ENCODE measurements at regions not wholly inside any gene's neighbourhood (a gene's known extent, or its start where the extent isn't known, plus 50 kb on each side); places are given as distances from the start of the nearest gene placed in this dataset.

DNA sequence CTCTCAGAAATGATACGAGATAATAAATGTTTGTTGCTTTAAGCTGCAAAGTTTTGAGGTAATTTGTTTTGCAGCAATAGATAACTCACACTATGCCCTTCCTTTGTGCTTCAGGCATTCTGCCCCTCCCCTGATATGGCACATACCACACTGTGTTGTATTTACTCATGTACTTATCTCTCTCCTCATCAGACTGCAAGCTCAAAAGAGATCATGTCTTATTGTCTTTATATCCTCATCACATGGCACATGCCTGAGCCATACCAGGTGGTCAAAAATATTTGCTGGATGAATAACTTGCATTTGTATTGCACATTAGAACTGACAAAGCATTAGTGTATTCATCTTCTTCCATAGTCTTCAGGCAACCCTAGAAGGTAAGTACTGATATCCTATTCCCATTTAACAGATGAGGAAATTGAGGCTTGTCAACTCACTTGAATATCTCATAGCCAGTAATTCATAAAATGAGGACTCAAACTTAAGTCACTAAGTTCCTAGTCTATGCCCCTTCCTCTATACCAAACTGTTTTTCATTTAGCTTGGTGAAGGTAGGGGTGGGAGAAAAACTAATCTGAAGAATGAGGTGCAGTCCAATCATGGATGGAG, 83.9 kb upstream of the EED start:
- no peak overlapping the region for H3K4me3 ChIP-seq (ENCODE audit: low read depth, low read length)
- no peak for TF ChIP-seq POLR2A (IDR thresholded peaks at IDR 0.05; ENCODE audit: extremely low read depth, insufficient read length)
- TF ChIP-seq CTCF (IDR thresholded peaks at IDR 0.05; ENCODE audit: low read depth, low read length): no peak
- TF ChIP-seq, protein P1, sequence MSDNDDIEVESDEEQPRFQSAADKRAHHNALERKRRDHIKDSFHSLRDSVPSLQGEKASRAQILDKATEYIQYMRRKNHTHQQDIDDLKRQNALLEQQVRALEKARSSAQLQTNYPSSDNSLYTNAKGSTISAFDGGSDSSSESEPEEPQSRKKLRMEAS (IDR thresholded peaks at IDR 0.05; ENCODE audit: low read depth, low read length): no peak
- TF ChIP-seq MYC (IDR thresholded peaks at IDR 0.05; ENCODE audit: low read depth, low read length): no peak
- no peak for DNase-seq (ENCODE audit: low read depth)

DNA sequence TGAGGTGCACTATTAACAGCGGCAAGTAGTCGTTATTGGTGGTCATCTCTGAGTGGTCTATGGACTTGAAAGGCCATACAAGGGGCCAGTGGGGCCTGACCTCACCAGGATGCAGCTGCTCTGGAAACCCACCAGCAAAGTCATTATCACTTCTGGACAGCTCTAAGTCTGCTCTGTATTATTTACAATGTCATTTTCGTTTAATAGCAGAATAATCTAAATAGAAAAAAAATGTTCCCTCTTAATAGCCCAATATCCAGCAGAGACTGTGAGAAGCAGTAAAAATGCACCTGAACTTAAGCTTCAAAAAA, 85.0 kb upstream of the EED start:
- no peak for DNase-seq (ENCODE audit: low read depth)
- TF ChIP-seq, protein P1 (IDR thresholded peaks at IDR 0.05; ENCODE audit: low read depth, low read length): no peak
- TF ChIP-seq CTCF (IDR thresholded peaks at IDR 0.05; ENCODE audit: low read depth, low read length) (no peak), MYC (IDR thresholded peaks at IDR 0.05; ENCODE audit: low read depth, low read length) (no peak), POLR2A (IDR thresholded peaks at IDR 0.05; ENCODE audit: extremely low read depth, insufficient read length) (no peak)
- H3K4me3 ChIP-seq (ENCODE audit: low read depth, low read length): no peak overlapping the region

DNA sequence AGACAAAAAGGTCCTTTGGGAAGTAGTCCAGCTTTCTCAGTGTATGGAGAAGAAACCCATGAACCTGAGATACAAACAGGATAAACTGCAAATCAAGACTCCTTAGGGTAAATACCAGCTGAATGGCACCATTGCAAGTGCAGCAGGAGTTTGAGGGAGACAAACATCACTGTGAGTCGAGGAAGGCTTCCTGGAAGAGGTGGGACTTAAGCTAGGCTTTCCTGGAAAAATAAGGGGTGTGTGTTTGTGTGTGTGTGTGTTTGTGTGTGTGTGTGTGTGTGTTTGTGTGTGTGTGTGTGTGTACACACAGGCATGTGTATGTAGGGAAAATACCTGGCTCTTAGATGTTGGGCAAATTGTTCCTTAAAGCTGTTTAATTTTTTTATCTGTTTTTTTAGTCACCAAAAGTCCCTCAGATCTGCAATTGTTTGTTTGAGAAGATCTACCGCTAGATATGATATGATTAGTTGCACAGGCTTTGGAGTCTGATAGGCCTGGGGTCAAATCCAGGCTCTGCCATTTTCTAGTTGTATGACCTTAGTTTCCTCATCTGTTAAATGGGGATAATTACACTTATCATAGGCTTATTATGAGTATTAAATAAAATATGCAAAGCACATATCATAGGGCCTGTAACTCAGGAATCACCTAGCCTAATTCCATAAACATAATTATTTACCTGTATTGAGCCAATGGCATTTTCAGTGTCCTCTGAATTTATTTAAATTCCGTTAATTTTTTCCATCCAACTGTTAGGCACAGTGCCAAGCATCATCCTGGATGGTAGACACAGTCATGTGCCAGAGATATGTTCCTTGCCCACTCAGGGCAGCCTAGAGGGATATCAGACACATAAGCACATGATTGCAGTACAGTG, 85.6 kb upstream of the EED start:
- no peak for DNase-seq (ENCODE audit: low read depth)
- H3K4me3 ChIP-seq (ENCODE audit: low read depth, low read length): no peak overlapping the region
- TF ChIP-seq MYC (IDR thresholded peaks at IDR 0.05; ENCODE audit: low read depth, low read length) (no peak), CTCF (IDR thresholded peaks at IDR 0.05; ENCODE audit: low read depth, low read length) (no peak), POLR2A (IDR thresholded peaks at IDR 0.05; ENCODE audit: extremely low read depth, insufficient read length) (no peak)
- TF ChIP-seq, protein P1 (IDR thresholded peaks at IDR 0.05; ENCODE audit: low read depth, low read length): no peak

DNA sequence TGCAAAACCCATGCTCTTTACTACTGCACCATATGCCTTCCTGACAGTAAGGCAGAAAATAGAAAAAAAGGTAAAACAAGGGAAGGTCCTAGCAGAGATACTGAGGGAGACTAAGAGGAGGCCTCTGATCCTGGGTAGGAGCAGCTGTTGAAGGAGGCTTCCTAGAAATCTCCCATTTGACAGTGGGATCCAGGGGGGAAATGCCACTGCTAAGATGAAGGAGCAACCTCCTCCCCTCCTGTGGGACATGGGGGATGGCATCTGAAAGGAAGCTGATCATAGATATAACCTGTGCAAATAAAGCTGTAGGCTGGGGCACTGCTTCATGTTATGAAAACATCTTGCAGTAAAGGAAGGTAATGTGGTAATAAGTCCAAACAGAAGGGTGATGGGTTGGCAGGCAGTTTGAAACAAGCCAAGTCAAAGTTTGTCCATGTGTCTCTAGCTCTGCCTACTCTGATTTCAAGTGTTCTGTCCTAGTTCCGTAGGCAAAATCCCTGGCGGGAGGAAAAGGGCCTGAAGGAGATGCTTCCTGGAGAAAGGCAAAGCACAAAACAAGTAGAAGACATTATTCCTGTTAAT, 86.7 kb upstream of the EED start:
- TF ChIP-seq MYC (IDR thresholded peaks at IDR 0.05; ENCODE audit: low read depth, low read length) (no peak), POLR2A (IDR thresholded peaks at IDR 0.05; ENCODE audit: extremely low read depth, insufficient read length) (no peak), CTCF (IDR thresholded peaks at IDR 0.05; ENCODE audit: low read depth, low read length) (no peak)
- TF ChIP-seq, protein P1 (IDR thresholded peaks at IDR 0.05; ENCODE audit: low read depth, low read length): no peak
- no peak overlapping the region for H3K4me3 ChIP-seq (ENCODE audit: low read depth, low read length)
- no peak for DNase-seq (ENCODE audit: low read depth)

DNA sequence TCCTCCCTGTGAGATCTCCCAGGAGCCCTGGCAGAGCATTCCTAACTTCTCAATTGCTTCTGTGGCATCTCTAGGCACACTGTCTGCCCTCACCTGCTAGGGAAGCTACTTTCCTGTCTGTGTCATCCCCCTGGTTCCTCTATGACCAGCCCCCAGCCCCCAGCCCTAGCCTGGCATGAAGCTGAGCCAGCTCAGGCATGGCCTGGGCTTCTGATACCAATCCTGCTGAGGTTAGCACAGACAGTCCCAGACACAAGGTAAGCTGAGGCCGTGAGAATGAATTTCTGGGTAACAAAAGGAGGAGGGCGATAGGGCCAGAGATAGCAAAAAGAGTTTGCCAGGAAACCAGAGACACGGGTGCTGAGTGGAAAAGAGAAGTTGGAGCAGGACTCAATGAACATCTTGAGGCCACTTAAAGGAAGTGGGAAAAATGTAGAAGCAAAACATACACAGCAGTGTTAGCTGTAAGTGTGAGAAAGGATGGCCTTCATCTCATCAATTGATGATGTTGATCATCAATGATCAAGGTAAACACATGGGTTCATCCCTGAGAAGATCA, 87.6 kb upstream of the PICALM start:
- TF ChIP-seq POLR2A (IDR thresholded peaks at IDR 0.05; ENCODE audit: extremely low read depth, insufficient read length) (no peak), MYC (IDR thresholded peaks at IDR 0.05; ENCODE audit: low read depth, low read length) (no peak), CTCF (IDR thresholded peaks at IDR 0.05; ENCODE audit: low read depth, low read length) (no peak)
- TF ChIP-seq, protein P1 (IDR thresholded peaks at IDR 0.05; ENCODE audit: low read depth, low read length): no peak

More for the DNA sequence above, 87.6 kb upstream of the PICALM start:
- peak; percentile 44 for DNase-seq (ENCODE audit: low read depth)
- H3K4me3 ChIP-seq (ENCODE audit: low read depth, low read length): no peak overlapping the region

Measured in NB4 (cell line).